B cell (primary cell): ENCODE measurements at regions not wholly inside any gene's neighbourhood (a gene's known extent, or its start where the extent isn't known, plus 50 kb on each side); places are given as distances from the start of the nearest gene placed in this dataset.

Source experiments
- ATAC-seq: fragments of 200-7000 bp; cut with Tn5 transposase; one replicate; pipeline ENCODE4 v1.10.0; 2021; ENCODE audit warnings: low read depth, mild to moderate bottlenecking, moderate number of reproducible peaks, moderate library complexity
- CTCF ChIA-PET: fragments of 350-600 bp; sonication (Branson Sonifier 250); formaldehyde crosslinking; loops from one replicate; lab custom pipeline; 2021; ENCODE audit warnings: antibody characterized with exemption, inconsistent platforms; lab: Charles Lee
- POLR2A ChIA-PET: fragments of 350-600 bp; sonication (Branson Sonifier 250); formaldehyde crosslinking; loops from one replicate; lab custom pipeline; 2021; ENCODE audit warnings: antibody characterized with exemption; lab: Charles Lee
- DNase-seq: peaks from one replicate; pipeline ENCODE4 v3.0.0; 2013
- H2AFZ ChIP-seq: 2 replicates; pipeline ENCODE4 v1.6.1; 2012; ENCODE audit warnings: mild to moderate bottlenecking, low read depth, low read length; ENCODE audit not compliant: insufficient read depth, poor library complexity, severe bottlenecking
- H3K27ac ChIP-seq, 2 donors: 1 replicate in 1 of 2; 2 replicates in 1 of 2; pipeline ENCODE4 v1.5.1; 2012 to 2013; ENCODE audit warnings: low read length in 2 of 2, mild to moderate bottlenecking in 2 of 2, moderate library complexity in 1 of 2
- H3K27me3 ChIP-seq, 4 experiments: fragments of 200-600 bp in 1 of 4; sonication (generic) in 1 of 4; replicated peaks in 1 of 4; 1 replicate in 2 of 4; 2 replicates in 2 of 4; pipeline versions ENCODE4 v1.6.1 to v1.7.0; 2013 to 2016; ENCODE audit warnings: low read length in 3 of 4, mild to moderate bottlenecking in 2 of 4, mixed read lengths in 1 of 4, moderate library complexity in 1 of 4; ENCODE audit not compliant: insufficient read depth in 4 of 4, control insufficient read depth in 3 of 4; ENCODE audit errors: control extremely low read depth in 1 of 4
- H3K36me3 ChIP-seq, 2 experiments: replicated peaks in 1 of 2; 1 replicate in 1 of 2; 2 replicates in 1 of 2; pipeline versions ENCODE4 v1.6.1 to v1.7.1; 2013; ENCODE audit warnings: low read length in 1 of 2; ENCODE audit not compliant: insufficient read depth in 2 of 2, control insufficient read depth in 1 of 2; ENCODE audit errors: control extremely low read depth in 1 of 2, extremely low read depth in 1 of 2
- H3K4me1 ChIP-seq, 2 donors: fragments of 200-600 bp in 1 of 2; sonication (generic) in 1 of 2; 1 replicate in 1 of 2; 2 replicates in 1 of 2; pipeline versions ENCODE4 v1.5.1 to v1.6.1; 2013 to 2017; ENCODE audit warnings: low read length in 2 of 2; ENCODE audit not compliant: control insufficient read depth in 2 of 2, insufficient read depth in 2 of 2
- H3K4me2 ChIP-seq: replicated peaks from 2 replicates; pipeline ENCODE3; 2012; ENCODE audit warnings: mild to moderate bottlenecking, low read depth, low read length; ENCODE audit not compliant: poor library complexity, severe bottlenecking
- H3K4me3 ChIP-seq, 5 experiments: fragments of 200-600 bp in 1 of 5; sonication (generic) in 1 of 5; 1 replicate in 3 of 5; 2 replicates in 2 of 5; pipeline versions ENCODE4 v1.5.1 to v1.7.0; 2011 to 2016; ENCODE audit warnings: low read length in 4 of 5, mild to moderate bottlenecking in 4 of 5, low read depth in 2 of 5, control low read depth in 1 of 5, moderate library complexity in 1 of 5; ENCODE audit not compliant: insufficient read depth in 1 of 5; ENCODE audit errors: control extremely low read depth in 1 of 5, extremely low read depth in 1 of 5
- H3K79me2 ChIP-seq: fragments of 200-600 bp; sonication (generic); one replicate; pipeline ENCODE4 v1.6.0; 2016; ENCODE audit warnings: low read length; ENCODE audit not compliant: control insufficient read depth, insufficient read depth
- H3K9ac ChIP-seq: fragments of 200-600 bp; sonication (generic); 2 replicates; pipeline ENCODE4 v1.6.1; 2017; ENCODE audit warnings: mild to moderate bottlenecking, low read length, moderate library complexity
- H3K9me3 ChIP-seq, 3 donors: one replicate each; pipeline versions ENCODE4 v1.6.1 to v1.7.1; 2013; ENCODE audit warnings: low read length in 2 of 3; ENCODE audit not compliant: control insufficient read depth in 2 of 3, insufficient read depth in 1 of 3; ENCODE audit errors: control extremely low read depth in 1 of 3
- H4K20me1 ChIP-seq: 2 replicates; pipeline ENCODE4 v1.6.0; 2012; ENCODE audit warnings: mild to moderate bottlenecking, low read length; ENCODE audit not compliant: insufficient read depth, control insufficient read depth, poor library complexity, severe bottlenecking
- H3K27ac Mint-ChIP-seq: one replicate; pipeline ENCODE4 v1.8.0; 2021; ENCODE audit warnings: mixed read lengths
- H3K27me3 Mint-ChIP-seq: one replicate; pipeline ENCODE4 v1.8.0; 2021; ENCODE audit warnings: mixed read lengths
- H3K4me1 Mint-ChIP-seq: one replicate; pipeline ENCODE4 v1.8.0; 2021; ENCODE audit warnings: mixed read lengths
- H3K4me3 Mint-ChIP-seq: one replicate; pipeline ENCODE4 v1.8.0; 2021; ENCODE audit warnings: mixed read lengths
- H3K9me3 Mint-ChIP-seq: one replicate; pipeline ENCODE4 v1.8.0; 2022; ENCODE audit warnings: mixed read lengths; ENCODE audit not compliant: insufficient read depth
- EZH2 ChIP-seq: IDR thresholded peaks from 2 replicates; pipeline ENCODE4 v1.6.1; 2012; ENCODE audit warnings: borderline replicate concordance, low read depth, mild to moderate bottlenecking, moderate library complexity, low read length; ENCODE audit not compliant: insufficient read depth, poor library complexity, severe bottlenecking
- WGBS: methylation state at CpG from one replicate; pipeline ENCODE4 v1.1.5; 2013; ENCODE audit warnings: missing lambda C conversion rate; ENCODE audit not compliant: insufficient coverage; 5-methylcytosine and 5-hydroxymethylcytosine counted together
- intact Hi-C: fragments of 100-400 bp; cut with micrococcal nuclease; formaldehyde crosslinking; loops from one replicate; pipeline ENCODE4 v1.10.0; 2022
- TF ChIP-seq, protein P1 (sequence below): fragments of 200-600 bp; IDR thresholded peaks from one replicate; pipeline ENCODE4 v1.8.0; 2022; ENCODE audit warnings: antibody characterized with exemption, mild to moderate bottlenecking

GRCh38 chr1:43044572-43045361 lies 86.1 kb upstream of the SLC2A1 start:
- H3K27me3 ChIP-seq = no peaks in the 10 kb centered on the region
- no peak overlapping the region for H2AFZ ChIP-seq
- H3K27me3 Mint-ChIP-seq = peaks cover 4% of the 10 kb centered on the region
- H3K27ac Mint-ChIP-seq = no peak overlapping the region
- H3K4me2 ChIP-seq = no peak overlapping the region
- H3K27ac ChIP-seq = no peak overlapping the region
- peaks cover 7% of the 10 kb centered on the region for H3K4me1 Mint-ChIP-seq
- H3K9me3 ChIP-seq = no peaks in the 10 kb centered on the region
- intact Hi-C loops = loop anchor here (10.0 kb wide), 1 partner anchor 60 kb away; no protein-coding TSS in a partner anchor
- ChIA-PET CTCF (interaction anchor here (1.7 kb wide), 1 partner anchor 29 kb away, joined by 5 read pairs; no protein-coding TSS in a partner anchor), POLR2A (no interaction called here)
- no peak for ATAC-seq
- H3K9me3 Mint-ChIP-seq = no peaks in the 10 kb centered on the region
- no peaks in the 10 kb centered on the region for H4K20me1 ChIP-seq
- no peaks in the 10 kb centered on the region for H3K36me3 ChIP-seq
- no peak for DNase-seq
- no peak overlapping the region for H3K4me3 Mint-ChIP-seq
- no peak for TF ChIP-seq EZH2
- TF ChIP-seq, protein P1, sequence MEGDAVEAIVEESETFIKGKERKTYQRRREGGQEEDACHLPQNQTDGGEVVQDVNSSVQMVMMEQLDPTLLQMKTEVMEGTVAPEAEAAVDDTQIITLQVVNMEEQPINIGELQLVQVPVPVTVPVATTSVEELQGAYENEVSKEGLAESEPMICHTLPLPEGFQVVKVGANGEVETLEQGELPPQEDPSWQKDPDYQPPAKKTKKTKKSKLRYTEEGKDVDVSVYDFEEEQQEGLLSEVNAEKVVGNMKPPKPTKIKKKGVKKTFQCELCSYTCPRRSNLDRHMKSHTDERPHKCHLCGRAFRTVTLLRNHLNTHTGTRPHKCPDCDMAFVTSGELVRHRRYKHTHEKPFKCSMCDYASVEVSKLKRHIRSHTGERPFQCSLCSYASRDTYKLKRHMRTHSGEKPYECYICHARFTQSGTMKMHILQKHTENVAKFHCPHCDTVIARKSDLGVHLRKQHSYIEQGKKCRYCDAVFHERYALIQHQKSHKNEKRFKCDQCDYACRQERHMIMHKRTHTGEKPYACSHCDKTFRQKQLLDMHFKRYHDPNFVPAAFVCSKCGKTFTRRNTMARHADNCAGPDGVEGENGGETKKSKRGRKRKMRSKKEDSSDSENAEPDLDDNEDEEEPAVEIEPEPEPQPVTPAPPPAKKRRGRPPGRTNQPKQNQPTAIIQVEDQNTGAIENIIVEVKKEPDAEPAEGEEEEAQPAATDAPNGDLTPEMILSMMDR = no peak
- H3K4me1 ChIP-seq = peaks cover 0 to 4% of the 10 kb centered on the region in 2 donors
- WGBS = 94% methylated on average over 6 of the region's 6 CpGs
- H3K9ac ChIP-seq = no peak overlapping the region
- no peaks in the 10 kb centered on the region for H3K79me2 ChIP-seq
- no peak overlapping the region for H3K4me3 ChIP-seq

GRCh38 chr1:43043695-43044094 lies 85.0 kb upstream of the SLC2A1 start:
- 84% methylated on average over 4 of the region's 5 CpGs for WGBS
- CTCF ChIA-PET = interaction anchor here (1.7 kb wide), 1 partner anchor 30 kb away, joined by 5 read pairs; no protein-coding TSS in a partner anchor
- Mint-ChIP-seq H3K27ac (no peak overlapping the region), H3K9me3 (no peaks in the 10 kb centered on the region), H3K4me3 (no peak overlapping the region), H3K27me3 (peaks cover 3% of the 10 kb centered on the region), H3K4me1 (peaks cover 7% of the 10 kb centered on the region)
- H3K27ac ChIP-seq = no peak overlapping the region
- H3K4me3 ChIP-seq = no peak overlapping the region
- POLR2A ChIA-PET = no interaction called here
- H3K9ac ChIP-seq = no peak overlapping the region
- H3K4me2 ChIP-seq = no peak overlapping the region
- no peaks in the 10 kb centered on the region for H3K27me3 ChIP-seq
- no peak for TF ChIP-seq EZH2
- TF ChIP-seq, protein P1 = no peak
- DNase-seq = no peak
- no peaks in the 10 kb centered on the region for H3K79me2 ChIP-seq
- peaks cover 0 to 4% of the 10 kb centered on the region in 2 donors for H3K4me1 ChIP-seq
- no peak overlapping the region for H2AFZ ChIP-seq
- no peaks in the 10 kb centered on the region for H3K9me3 ChIP-seq
- no peaks in the 10 kb centered on the region for H3K36me3 ChIP-seq
- no peaks in the 10 kb centered on the region for H4K20me1 ChIP-seq
- intact Hi-C loops = loop anchor here (10.0 kb wide), 1 partner anchor 59 kb away; no protein-coding TSS in a partner anchor
- no peak for ATAC-seq
